ENCODE measurements at regions not wholly inside any gene's neighbourhood (a gene's known extent, or its start where the extent isn't known, plus 50 kb on each side); places are given as distances from the start of the nearest gene placed in this dataset.

DNA sequence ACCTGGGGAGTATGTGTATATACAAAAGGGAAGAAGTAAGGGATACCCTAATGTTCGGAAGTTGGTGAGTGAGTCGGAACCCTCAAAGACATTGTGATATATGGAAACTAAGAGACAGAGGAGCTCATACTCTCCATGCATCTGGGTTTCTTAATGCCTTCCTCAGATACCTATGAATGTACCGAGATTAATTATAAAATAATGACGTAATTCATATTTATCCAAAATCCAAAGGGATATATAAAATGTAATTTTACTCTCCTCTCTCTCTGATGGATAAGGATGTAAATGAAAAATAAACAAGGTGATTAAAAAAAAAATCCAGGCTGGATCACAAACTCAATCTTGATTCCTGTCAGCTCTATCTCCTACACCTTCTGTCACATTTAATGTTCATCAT lies 275.9 kb upstream of the FAM241A start:
- TF ChIP-seq EGR1 (IDR thresholded peaks at IDR 0.05) (no peak), RAD21 (IDR thresholded peaks at IDR 0.05; ENCODE audit: low read depth) (no peak), TCF12 (IDR thresholded peaks at IDR 0.05; ENCODE audit: low read depth) (no peak), FOXM1 (IDR thresholded peaks at IDR 0.05; ENCODE audit: borderline replicate concordance, low read depth) (no peak), CREB1 (IDR thresholded peaks at IDR 0.05; ENCODE audit: low read depth) (no peak), CEBPB (IDR thresholded peaks at IDR 0.05) (no peak), NFIC (IDR thresholded peaks at IDR 0.05) (no peak)
- TF ChIP-seq, protein P1, sequence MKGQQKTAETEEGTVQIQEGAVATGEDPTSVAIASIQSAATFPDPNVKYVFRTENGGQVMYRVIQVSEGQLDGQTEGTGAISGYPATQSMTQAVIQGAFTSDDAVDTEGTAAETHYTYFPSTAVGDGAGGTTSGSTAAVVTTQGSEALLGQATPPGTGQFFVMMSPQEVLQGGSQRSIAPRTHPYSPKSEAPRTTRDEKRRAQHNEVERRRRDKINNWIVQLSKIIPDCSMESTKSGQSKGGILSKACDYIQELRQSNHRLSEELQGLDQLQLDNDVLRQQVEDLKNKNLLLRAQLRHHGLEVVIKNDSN (IDR thresholded peaks at IDR 0.05), result no peak

Data from Ishikawa (cell line).